HG03103 (cell line): ENCODE measurements at regions not wholly inside any gene's neighbourhood (a gene's known extent, or its start where the extent isn't known, plus 50 kb on each side); places are given as distances from the start of the nearest gene placed in this dataset.
A peak's percentile ranks its signal among the peaks of the same experiment; 100 is the strongest.
"Not testable (repeated sequence)": the region's sequence is repeated elsewhere in the genome, so short reads cannot be mapped to it uniquely, and the experiment has no call there.

Experiments
- ATAC-seq: cut with Tn5 transposase; IDR thresholded peaks from one replicate; pipeline ENCODE4 v1.9.1; 2021; ENCODE audit warnings: low read depth; ENCODE audit not compliant: unreplicated experiment

DNA sequence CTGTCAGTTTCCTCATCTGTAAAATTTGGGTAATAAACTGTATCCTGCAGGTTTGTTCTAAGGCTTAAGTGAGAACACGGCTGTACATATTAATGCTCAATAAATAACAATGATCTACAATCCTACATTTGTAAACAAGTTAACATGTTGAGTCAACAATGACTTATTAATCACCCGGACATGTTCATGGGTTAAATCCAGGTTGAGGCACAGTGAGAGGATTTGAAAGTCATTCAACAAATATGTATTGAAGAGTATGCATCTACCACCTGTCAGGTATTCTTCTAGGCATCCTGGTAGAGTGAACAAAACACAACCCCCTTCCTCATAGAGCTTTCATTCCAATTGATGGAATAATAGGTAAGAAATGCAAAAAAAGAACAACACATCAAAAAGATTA lies 554.7 kb upstream of the SLC35B3 start:
- no peak for ATAC-seq

- ATAC-seq = peak; percentile 95
These were observed 547.9 kb upstream of the SLC35B3 start for GRCh38 chr6:8983202-8983688.

DNA sequence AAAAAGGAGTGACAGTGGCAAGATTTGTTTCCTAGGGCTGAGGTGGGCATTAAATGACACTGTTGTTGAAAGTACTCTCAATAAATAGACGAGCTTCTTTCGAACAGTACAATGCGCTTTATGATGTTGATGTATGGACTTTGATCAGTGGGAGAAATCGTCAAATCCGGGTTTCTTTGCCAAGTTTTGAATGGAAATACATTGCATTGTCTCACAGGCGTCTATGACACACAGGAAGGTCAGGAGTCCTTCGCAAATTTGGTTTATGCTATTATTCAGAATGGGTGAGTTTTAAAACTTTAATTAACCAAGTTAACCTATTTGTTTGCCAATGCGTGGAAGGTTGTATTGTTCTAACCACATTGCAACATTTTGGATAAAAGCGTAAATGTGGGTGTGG lies 547.3 kb upstream of the SLC35B3 start:
- ATAC-seq = no peak

DNA sequence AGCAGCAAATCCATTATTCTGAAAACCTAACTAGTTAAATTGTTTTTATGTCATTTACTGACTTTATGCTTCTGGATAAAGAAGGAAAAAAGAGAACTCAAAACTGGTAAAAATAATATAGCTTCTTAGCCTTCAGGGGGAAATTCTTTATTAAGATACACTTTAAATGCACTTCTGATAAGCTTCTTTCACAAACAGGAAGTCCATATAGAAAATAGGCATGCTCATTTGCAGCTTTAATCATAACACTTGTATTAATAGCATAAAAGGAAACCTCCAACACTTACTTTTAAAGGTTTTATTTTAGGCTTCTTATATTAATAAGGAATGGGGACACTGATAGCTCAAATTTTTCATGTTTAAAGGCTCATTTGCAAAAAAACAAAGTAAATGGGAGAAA lies 538.0 kb upstream of the SLC35B3 start:
- no peak for ATAC-seq

DNA sequence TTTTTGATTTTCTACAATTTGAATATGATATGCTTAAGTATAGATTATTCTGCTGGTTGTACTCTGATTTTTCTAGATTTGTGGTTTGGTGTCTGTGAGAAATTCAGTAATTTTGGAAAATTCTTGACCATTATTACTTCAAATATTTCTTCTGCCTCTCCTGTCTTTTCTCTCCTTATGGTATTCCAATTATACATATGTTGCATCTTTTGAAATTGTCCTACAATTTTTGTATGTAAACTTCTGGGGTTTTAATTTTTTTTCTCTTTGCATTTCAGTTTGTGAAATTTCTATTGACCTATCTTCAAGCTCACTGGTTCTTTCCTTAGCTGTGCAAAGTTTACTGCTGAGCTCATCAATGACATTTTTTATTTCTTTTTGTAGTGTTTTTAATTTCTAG lies 534.4 kb upstream of the SLC35B3 start:
- ATAC-seq = no peak

DNA sequence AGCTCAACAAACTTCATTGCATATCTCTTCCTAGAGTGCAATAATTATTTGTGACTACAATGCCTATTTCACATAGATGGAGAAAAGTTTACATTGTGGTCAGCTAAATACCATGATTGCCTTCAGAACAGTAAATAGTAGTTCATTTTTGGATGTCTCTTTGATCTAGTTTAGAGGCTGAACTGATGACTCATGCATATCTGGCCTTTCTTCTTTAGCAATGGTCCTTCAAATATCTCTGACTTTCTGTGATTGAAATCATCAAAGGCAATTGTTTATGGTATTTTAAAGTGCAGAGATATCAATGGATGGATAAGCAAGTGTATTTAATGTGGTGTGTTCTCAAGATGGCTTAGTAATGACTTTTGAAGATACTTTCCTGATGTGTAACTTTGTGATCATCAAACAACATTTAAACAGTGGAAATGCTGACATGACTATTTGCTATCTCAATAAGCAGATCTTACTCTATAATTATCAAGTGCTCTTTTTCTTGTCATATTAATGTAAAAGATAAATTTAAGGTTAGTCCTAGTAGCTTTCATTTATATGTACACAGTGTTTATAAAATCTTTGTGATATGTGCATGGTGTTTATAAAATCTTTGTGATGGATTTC lies 523.7 kb upstream of the SLC35B3 start:
- ATAC-seq = no peak

DNA sequence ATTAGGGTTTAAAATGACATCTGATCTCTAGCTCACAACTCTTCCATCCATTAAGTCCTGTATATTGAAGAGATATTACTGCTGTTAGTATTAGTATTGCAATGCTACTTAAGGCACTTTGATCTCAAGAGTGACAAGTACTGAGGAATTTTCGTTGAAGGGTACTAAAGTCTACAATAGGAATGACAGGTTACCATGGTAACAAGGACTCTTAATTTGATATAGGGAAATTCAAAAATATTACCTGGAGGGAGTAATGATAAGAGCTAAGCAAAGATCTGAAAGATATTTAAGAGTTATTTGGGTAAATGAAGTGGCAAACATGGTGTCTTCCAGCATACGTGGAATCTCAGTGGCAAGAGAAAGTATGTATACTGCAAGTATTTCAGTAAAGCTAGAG lies 518.0 kb upstream of the SLC35B3 start:
- ATAC-seq = no peak

DNA sequence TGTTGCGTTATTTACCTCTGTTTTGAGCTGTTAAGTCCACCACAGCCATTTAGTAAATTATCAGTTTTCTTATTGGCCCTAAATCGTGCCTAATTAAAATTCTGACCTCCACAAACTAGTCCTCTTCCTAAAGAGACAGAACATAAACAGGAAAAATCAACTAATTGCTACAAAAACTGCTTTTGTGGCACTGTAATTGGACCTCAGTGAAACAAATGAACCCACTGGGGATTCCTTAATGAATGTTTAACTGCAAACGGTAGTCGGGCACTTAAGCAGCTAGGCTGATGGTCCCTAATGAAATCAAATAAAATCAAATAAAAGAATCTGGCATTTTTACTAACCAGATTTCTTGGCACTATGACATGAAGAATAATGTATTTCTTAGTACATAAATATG lies 513.4 kb upstream of the SLC35B3 start:
- ATAC-seq = no peak

- ATAC-seq = no peak
These were observed 512.6 kb upstream of the SLC35B3 start for GRCh38 chr6:8947900-8948299.

GRCh38 chr6:8944548-8944947 lies 509.2 kb upstream of the SLC35B3 start:
- ATAC-seq = no peak

GRCh38 chr6:8943073-8943472 lies 507.7 kb upstream of the SLC35B3 start:
- no peak for ATAC-seq

GRCh38 chr6:8941577-8941976 lies 506.2 kb upstream of the SLC35B3 start:
- no peak for ATAC-seq

DNA sequence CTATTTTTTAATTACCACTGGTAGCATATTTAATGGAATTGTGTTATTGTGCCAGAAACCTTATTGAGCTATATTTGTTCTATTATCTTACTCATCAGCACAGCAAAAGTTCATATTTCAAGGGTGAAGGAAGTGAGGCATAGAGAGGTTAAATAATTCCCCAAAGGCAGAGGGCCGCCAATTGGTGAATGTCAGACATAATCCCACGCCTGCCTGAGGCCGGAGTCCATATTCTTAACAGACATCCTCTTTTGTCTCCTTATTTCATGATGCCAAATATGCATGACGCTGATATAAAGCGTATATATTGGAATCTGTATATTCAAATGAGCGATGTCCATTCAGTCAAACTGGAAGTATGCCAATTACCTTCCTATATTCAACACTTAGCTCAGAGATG lies 505.0 kb upstream of the SLC35B3 start:
- ATAC-seq = no peak

DNA sequence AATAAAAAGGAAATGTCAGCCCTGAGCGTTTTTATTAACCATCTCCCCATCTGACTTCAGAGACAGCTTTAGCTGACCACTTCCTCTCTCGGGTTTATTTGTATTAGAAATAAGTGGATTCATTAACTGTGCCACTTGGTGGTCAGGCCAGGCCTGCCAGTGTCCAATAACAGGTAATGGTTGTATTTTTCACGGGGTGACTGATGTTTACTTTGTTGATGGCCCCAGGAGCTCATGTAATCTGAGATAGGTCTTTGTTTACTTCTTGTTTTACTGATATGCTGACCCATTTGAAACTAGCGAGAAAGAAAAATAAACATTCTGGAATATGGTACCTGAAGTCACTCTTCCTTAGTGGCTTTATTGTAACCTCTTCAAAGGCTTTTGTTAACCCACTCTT lies 504.3 kb upstream of the SLC35B3 start:
- ATAC-seq = no peak

DNA sequence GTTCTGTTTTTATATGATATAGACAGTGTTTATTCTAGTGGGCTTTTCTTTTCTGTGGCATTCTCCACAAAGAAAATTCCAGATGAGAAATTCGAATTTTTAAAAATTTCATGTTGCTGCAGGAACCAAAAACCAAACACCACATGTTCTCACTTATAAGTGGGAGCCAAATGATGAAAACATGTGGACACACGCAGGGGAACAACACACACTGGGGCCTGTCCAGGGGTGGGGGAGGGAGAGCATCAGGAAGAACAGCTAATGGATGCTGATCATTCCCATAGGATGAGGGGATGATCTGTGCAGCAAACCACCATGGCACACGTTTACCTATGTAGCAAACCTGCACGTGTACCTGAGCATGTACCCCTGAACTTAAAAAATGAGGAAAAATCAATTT lies 499.0 kb upstream of the SLC35B3 start:
- no peak for ATAC-seq

DNA sequence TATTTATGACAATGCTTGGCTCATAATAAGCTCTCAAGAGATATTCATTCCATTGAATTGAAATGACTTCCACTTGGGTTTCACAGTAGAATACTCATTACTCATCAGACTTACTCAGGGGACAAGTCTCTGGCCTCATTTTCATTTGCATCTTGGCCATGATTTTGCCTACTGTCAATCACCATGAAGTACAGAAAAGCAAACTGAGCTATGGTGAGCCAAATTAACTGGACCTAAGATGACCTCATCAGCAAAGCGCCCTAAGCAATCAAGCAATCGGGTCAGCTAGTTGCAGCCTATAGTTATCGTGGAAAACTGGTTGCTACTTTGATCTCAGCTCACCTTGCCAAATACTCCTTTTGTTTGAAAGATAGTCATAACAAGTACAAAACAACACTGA lies 494.7 kb upstream of the SLC35B3 start:
- no peak for ATAC-seq

- ATAC-seq = not testable (repeated sequence)
These were observed 484.9 kb upstream of the SLC35B3 start for GRCh38 chr6:8920244-8920643.

GRCh38 chr6:8918196-8918595 lies 482.9 kb upstream of the SLC35B3 start:
- no peak for ATAC-seq

DNA sequence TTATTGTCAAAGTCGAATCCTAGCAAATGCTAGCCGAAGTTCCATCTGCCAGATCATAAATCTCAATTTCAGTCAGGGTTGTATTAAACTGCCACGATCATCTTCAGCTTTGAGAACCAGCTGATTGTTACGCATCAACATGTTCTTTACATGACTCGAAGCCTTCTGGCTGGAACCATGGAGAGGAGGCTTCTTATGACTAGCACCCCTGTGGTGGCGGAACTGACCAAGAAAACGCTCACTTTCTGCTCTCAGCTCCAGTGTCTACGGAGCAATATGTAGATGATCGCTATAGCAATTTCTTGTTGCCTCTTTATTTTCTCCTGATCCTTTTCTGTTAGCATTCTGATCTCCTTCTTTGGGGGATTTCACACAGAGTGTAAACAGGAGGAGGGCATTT lies 479.4 kb upstream of the SLC35B3 start:
- no peak for ATAC-seq

GRCh38 chr6:8908638-8909037 lies 473.3 kb upstream of the SLC35B3 start:
- ATAC-seq = no peak

GRCh38 chr6:8906699-8907098 lies 471.4 kb upstream of the SLC35B3 start:
- ATAC-seq = no peak

GRCh38 chr6:8905757-8906156 lies 470.4 kb upstream of the SLC35B3 start:
- ATAC-seq = no peak

GRCh38 chr6:8904754-8905153 lies 469.4 kb upstream of the SLC35B3 start:
- peak; percentile 69 for ATAC-seq
